ENCODE measurements at regions not wholly inside any gene's neighbourhood (a gene's known extent, or its start where the extent isn't known, plus 50 kb on each side); places are given as distances from the start of the nearest gene placed in this dataset.

DNA sequence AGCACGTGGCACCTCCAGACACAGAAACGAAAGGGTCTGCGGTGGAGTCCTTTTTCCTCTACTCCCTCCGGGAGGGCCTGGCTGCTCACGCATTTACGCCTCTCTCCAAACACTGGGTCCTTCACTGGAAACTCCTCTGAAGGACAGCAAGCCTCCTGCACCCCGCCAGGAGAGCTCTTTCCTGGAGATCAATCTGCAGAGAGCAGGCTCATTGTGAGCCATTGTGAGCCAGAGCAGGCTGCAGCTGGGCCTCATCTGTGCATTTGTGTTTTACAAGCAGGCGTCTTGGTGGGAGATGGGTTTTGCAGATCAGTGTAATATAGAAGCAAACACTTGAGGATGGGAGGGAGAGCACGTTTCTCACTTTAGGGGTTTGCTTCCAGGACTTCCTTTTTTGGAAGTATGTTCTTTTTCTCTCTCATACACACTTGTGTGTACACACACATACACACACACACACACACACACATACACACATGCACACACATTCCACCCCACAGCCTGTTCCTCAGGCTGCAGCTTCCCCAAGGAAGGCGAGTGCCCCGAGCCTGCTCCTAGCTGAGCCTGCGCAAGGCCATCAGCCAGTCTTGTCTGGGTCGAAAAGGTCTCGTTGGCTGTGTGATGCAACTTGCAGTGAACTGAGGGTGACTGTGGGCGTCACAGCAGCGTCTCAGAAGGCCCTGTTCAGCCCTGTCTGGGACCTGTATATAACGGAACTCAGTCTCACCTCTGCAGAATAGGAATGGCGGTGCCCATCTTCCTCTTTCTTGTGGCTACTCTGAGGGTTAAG, 163.5 kb downstream of the GLI2 start:
- peak; percentile 49 for DNase-seq (ENCODE audit: low read depth)

DNA sequence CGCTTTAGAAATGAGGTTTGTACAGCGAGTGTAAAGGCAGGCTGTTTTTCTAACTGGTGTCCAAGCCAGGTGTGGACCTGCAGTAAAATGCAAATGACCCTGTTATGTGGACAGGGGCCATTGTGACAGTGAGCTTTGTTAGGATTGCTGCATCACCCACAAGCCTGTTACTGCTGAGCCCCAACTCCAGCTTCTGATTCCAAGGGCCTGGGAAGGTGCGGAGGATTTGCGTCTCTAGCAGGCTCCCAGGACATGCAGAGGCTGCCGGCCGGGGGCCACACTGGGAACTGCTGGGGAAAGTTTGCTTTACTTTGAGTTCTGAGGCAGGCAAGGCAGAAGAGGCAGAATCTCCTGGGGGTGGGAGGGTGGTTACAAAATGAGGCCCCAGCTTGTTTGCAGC, 164.1 kb downstream of the GLI2 start:
- DNase-seq (ENCODE audit: low read depth), result no peak

- no peak for DNase-seq (ENCODE audit: low read depth)
Measured at GRCh38 chr2:120901201-120901600, 165.5 kb downstream of the GLI2 start.

DNA sequence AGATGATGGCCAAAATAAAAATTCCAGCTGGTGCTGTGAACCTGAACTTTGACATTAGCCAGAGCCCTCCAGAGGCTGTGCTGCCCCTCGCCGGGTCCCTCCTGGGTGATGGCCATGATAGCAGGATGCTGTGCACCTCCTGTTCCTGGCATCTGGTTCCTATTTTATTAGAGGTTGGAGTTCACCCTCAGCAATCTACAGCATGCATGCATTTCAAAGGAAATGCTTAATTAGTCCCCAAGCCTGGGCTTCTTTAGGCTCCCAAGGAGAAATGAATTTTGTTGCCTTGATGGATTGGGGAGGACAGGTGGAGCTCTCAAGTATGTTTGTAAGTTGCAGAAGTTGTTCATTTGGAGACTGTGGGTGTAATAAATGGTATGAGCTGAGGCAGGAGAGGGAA, 166.9 kb downstream of the GLI2 start:
- no peak for DNase-seq (ENCODE audit: low read depth)

- no peak for DNase-seq (ENCODE audit: low read depth)
Measured at GRCh38 chr2:120904379-120904778, 168.7 kb downstream of the GLI2 start.

GRCh38 chr2:120904830-120905234, 169.2 kb downstream of the GLI2 start:
- DNase-seq (ENCODE audit: low read depth), result no peak

- DNase-seq (ENCODE audit: low read depth), result no peak
Measured at GRCh38 chr2:120905298-120905697, 169.6 kb downstream of the GLI2 start.

- DNase-seq (ENCODE audit: low read depth), result no peak
Measured at GRCh38 chr2:120905824-120906571, 170.3 kb downstream of the GLI2 start.

DNA sequence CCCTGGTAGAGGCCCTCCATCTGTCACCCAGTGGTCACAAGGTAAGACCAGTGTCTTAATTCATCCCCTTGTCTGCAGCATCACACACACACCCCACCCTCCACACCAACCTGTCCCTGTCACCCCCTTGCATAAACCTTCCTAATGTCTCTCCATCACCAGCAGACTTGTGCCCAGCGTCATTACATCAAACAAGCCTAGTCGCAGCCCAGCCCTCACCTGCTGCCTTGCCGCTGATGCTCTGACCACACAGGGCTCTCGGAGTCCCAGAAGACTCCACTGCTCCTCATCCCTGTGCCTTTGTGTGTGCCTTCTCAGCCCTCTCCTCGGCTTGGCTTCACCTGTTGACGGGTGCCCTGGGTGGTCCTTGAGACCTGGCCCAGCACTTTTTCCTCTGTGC, 171.2 kb downstream of the GLI2 start:
- DNase-seq (ENCODE audit: low read depth), result no peak

DNA sequence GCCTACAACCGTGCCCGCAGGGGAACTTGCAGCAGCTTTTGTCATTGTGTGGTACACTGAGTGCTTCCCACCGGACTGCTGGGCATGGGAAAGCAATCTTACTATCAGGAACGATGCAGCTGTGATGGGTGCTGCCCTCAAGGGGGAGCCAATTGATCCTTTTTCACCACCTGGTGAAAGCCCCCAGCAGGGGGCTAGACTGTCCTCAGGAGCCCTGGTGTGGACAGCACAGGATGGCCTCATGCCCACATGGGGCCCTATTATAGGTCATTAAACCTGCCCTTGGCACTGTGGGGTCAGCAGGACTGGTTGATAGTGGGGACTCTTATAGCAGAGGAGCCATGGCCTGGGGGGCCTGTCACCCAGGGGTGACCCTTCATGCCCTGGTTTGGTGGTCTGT, 172.2 kb downstream of the GLI2 start:
- no peak for DNase-seq (ENCODE audit: low read depth)

DNA sequence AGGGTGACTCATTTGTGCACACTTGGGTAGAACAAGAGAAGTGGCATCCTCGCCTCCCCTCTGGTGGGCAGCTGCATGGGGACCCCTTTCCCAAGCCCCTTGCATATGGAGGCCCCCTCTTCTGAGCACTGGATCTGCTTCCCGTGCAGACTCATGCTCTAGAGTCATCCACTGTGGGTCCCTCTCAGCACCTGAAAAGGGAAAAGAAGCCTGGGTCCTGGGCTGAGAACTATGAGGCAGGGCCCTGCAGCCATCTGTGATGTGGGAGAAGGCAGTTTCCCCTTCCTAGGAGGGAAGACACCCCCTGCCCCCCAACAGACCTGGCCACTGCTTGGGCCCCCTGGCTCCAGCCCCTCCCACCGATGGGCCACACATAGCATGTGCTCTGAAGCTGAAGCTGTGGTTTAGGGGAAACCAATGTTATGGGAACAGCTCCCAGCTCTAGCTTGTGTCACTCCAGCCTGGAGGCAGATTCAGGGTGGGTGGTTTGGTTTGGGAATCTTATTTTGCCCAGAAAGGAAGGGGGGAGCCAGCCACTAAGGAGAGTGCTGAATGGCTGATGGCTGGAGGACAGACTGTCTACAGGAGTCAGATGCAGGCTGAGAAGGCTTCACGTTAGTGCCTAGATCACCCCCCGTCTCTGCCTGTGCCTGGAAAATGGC, 172.8 kb downstream of the GLI2 start:
- DNase-seq (ENCODE audit: low read depth), result no peak

GRCh38 chr2:120909102-120909501, 173.4 kb downstream of the GLI2 start:
- DNase-seq (ENCODE audit: low read depth), result no peak

GRCh38 chr2:120910164-120910563, 174.5 kb downstream of the GLI2 start:
- DNase-seq (ENCODE audit: low read depth), result no peak

DNA sequence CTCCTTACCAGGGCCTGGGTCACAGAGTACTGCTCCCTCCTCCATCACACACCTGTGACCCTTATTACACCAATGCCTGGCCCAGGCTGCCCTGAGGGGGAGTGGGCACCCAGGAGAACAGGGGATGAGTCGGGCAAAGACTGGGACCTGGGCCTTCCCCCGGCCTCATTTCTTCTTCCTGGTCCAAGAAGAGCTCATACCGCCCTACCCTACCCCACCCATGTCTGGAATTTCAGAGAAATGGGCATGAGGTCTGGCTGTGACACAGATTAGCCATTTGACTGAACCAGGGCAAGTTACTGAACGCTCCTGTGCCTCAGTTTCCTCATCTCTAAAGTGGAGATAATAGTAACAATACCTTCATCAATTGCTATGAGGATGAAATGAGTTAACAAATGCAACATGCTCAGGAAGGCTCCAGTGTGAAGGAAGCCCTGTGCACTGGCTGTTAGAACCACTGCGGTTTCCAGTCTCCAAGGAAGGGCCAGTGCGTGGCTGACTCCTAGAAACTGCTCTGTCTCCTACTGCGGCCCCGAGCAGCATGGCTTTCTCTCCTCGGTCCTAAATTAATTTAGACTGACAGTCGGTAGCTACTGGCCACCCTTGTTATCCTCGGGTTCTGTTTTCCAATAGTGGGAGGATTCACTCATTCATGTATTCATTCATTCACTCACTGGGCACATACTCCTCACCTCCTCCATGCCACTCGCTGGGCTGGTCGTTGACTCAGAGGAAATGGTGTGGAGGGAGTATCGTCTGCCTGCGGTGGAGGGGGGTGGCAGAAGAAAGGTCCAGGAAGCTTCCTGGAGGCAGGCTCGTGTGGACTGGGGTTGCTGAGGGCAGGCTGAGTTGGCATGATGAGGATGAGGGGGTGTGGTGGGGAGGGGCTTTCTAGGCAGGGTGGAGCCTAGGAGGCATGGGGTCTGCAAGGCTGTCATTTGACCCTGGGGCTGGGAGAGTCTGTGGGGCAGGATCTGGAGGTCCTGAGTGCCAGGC, 175.6 kb downstream of the GLI2 start:
- DNase-seq (ENCODE audit: low read depth), result no peak

- no peak for DNase-seq (ENCODE audit: low read depth)
Measured at GRCh38 chr2:120912101-120912985, 176.7 kb downstream of the GLI2 start.

DNA sequence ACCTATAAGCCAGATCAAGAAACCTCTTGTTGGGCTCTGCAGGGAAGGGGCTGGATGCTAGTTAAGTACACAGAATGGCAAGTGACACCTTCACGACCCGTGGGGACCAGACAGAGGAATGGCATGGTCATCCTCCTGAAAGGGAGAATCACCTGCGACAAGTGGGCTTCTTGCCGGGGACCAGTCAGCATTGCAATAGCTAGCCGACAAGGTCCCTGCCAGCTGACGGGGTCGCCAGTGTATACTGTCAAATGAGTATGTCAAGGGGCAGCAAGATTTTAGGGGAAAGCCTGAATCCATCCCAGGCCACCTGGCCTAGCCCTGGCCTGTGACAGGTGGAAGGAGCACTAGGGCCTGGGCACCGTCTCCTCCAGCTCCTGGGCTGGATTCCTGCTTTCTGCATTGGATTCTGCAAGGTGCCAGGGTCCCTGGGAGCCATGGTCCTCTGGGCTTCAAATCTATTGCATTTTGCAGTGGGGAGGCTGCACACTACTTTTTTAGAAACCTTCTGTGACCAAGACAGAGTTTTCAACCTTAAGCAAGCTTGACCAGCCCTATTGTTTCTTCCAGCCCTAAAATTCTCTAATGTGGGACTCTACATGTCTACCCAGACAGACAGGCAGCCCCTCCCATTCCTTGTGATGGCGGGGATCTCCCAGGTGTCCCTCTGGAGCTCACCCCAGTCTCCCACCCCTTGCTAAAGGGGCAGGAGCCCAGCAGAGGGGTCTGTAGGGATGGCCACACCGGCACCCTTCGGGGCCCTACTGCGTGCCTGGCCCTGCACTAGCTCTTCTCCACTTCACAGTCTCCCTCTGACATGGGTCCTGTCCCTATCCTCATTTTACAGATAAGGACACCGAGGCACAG, 178.5 kb downstream of the GLI2 start:
- DNase-seq (ENCODE audit: low read depth), result no peak

DNA sequence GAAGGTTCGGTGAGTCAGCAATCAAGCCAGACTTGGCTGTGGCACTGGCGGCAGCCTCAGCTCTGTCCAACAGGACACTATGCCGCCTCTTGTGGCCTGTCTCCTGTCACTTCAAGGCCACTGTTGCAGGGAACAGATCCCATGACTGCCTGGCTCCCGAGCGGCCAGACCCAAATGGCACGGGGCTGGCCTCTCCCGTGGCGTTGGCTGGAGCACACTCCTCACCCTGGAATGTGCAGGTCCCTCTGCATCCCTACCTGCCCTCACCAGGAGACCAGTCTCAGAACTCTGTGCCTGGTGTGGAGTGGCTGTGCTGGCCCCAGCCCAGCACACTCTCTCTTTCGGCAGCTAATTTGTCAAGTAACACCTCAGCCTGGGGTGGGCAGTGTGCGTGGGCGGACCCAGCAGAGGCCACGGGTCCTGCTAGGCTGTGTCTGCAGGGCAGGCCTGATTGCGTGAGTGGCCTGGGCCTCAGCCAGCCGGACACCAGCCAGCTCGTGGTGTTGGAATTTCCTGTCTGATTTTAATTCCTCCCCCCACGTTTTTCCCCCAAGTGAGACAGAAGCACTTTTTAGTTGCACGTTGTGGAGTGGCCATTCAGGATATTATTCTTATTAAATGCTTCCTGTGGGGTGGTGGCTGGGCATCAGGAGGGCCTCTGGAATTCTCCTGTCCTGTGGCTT, 179.3 kb downstream of the GLI2 start:
- DNase-seq (ENCODE audit: low read depth), result no peak

DNA sequence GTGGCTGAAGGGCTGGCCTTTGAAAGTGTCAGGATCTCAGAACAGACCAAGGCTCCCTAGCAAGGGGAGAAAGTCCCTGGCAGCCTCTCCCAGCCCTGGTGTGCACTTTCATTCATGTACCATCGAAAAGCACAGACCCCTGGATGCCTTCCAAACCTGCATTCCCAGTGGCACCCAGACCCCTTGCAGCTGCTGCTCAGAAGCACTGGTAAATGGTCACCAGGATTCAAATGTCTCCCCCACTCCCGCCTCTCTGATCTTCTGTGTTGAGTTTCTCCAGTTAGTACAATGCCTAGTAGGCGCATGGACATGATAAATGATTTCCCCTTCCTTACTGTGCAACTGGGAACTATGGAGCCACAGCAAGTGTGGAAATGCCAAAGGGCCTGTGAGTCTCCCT, 180.0 kb downstream of the GLI2 start:
- DNase-seq (ENCODE audit: low read depth), result no peak

GRCh38 chr2:120916446-120916845, 180.8 kb downstream of the GLI2 start:
- DNase-seq (ENCODE audit: low read depth), result no peak
